ENCODE measurements at regions not wholly inside any gene's neighbourhood (a gene's known extent, or its start where the extent isn't known, plus 50 kb on each side); places are given as distances from the start of the nearest gene placed in this dataset.

- TF ChIP-seq CTCF (IDR thresholded peaks at IDR 0.05; ENCODE audit: insufficient read depth, low read length, poor library complexity, severe bottlenecking) (no peak), EZH2phosphoT487 (conservative IDR thresholded peaks at IDR 0.05; ENCODE audit: low read length) (no peak)
These were observed 87.8 kb upstream of the MDFIC2 start for GRCh38 chr3:70400194-70400593.

Data from SU-DHL-6 (cell line).